ENCODE measurements at regions not wholly inside any gene's neighbourhood (a gene's known extent, or its start where the extent isn't known, plus 50 kb on each side); places are given as distances from the start of the nearest gene placed in this dataset.

DNA sequence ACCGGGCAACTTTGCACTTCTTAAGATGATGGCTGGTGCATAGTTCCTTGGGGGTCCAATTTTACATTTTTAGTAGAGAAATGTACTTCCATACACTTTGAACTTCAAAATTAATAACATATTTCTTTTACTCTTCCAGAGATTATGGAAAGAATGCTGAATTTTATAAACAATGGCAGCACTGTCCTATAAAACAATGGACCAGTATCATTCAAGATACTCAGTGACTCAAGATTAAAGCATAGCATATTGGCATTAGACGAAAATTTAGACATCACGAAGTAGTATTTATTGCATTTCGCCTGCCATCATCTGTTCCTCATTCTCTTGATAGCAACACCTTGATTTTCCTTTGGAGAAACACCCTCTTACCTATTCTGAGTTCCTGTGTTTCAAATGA is 118.3 kb upstream of the ATF7IP start:
- peaks cover 0 to 3% (median 0%) of the 10 kb centered on the region in 6 donors for H3K36me3 ChIP-seq
- no peaks in the 10 kb centered on the region for H3K27me3 ChIP-seq (replicated peaks in 1 of 7)
- peaks cover 7 to 26% (median 23%) of the 10 kb centered on the region in 8 donors for H3K9me3 ChIP-seq
- TF ChIP-seq, protein P1, sequence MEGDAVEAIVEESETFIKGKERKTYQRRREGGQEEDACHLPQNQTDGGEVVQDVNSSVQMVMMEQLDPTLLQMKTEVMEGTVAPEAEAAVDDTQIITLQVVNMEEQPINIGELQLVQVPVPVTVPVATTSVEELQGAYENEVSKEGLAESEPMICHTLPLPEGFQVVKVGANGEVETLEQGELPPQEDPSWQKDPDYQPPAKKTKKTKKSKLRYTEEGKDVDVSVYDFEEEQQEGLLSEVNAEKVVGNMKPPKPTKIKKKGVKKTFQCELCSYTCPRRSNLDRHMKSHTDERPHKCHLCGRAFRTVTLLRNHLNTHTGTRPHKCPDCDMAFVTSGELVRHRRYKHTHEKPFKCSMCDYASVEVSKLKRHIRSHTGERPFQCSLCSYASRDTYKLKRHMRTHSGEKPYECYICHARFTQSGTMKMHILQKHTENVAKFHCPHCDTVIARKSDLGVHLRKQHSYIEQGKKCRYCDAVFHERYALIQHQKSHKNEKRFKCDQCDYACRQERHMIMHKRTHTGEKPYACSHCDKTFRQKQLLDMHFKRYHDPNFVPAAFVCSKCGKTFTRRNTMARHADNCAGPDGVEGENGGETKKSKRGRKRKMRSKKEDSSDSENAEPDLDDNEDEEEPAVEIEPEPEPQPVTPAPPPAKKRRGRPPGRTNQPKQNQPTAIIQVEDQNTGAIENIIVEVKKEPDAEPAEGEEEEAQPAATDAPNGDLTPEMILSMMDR (IDR thresholded peaks at IDR 0.05 in 8 of 11, conservative IDR thresholded peaks at IDR 0.05 in 3 of 11) = no peak
- TF ChIP-seq POLR2AphosphoS5 (IDR thresholded peaks at IDR 0.05) (no peak), POLR2A (IDR thresholded peaks at IDR 0.05) (no peak)
- DNase-seq = no peak
- intact Hi-C loops (cut with DNase I; ENCODE audit: low total_unique reads) = no loop called here
- peaks cover 0 to 34% (median 6%) of the 10 kb centered on the region in 6 donors for H3K4me1 ChIP-seq
- H3K27ac ChIP-seq = no peak overlapping the region
- H3K4me3 ChIP-seq = no peak overlapping the region
- WGBS, 5 donors = 94 to 98% (median 97%) methylated on average over 4 of the region's 4 CpGs

DNA sequence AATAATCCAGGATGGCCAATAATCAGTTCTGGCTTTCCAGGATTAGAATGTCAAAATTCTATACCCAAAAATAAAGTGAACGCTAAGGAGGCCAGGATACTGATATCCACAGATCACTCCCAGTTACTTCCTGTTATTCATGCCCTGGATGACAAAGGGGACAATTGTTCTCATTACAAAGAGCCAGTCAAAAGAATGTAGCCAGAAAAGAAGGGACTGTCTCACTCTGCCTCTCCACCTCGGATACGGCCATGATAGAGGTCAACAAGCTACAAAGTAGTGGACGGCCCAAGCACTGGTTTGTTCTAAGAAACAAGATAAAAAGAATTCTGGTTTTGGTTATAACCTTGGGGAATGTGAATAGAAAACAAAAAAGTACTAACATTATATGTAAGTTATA is 116.1 kb upstream of the ATF7IP start:
- Histone ChIP-seq H3K4me3 (no peak overlapping the region), H3K27ac (peak overlapping the region in 1 of 8 donors; percentile 4), H3K27me3 (replicated peaks in 1 of 7) (no peaks in the 10 kb centered on the region), H3K36me3 (no peaks in the 10 kb centered on the region), H3K4me1 (peaks cover 0 to 47% (median 6%) of the 10 kb centered on the region in 6 donors), H3K9me3 (peaks cover 0 to 4% (median 1%) of the 10 kb centered on the region in 8 donors)
- intact Hi-C loops (cut with DNase I; ENCODE audit: low total_unique reads) = no loop called here
- TF ChIP-seq, protein P1 (IDR thresholded peaks at IDR 0.05 in 8 of 11, conservative IDR thresholded peaks at IDR 0.05 in 3 of 11) = no peak
- TF ChIP-seq POLR2A (IDR thresholded peaks at IDR 0.05) (no peak), POLR2AphosphoS5 (IDR thresholded peaks at IDR 0.05) (no peak)
- 56 to 75% (median 66%) methylated on average over 4 of the region's 4 CpGs for WGBS, 5 donors
- no peak for DNase-seq

DNA sequence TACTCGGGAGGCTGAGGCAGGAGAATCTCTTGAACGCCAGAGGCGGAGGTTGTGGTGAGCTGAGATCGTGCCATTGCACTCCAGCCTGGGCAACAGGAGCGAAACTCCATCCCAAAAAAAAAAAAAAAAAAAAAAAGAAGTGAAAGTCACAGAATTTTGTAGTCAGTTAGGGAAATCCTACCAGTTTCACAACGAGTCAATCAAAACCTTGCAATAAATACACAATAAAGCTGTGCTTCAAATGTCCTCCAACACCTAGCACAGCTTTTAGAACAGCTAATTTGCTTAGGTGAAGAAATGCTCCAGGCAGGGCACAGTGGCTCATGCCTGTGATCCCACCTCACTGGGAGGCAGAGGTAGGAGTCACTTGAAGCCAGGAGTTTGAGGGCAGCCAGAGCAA is 112.8 kb upstream of the ATF7IP start:
- Histone ChIP-seq H3K4me1 (peaks cover 13 to 64% (median 29%) of the 10 kb centered on the region in 6 donors), H3K4me3 (no peak overlapping the region), H3K9me3 (no peaks in the 10 kb centered on the region), H3K36me3 (no peaks in the 10 kb centered on the region), H3K27ac (peak overlapping the region in 3 of 8 donors; percentile 21 to 47 (median 47)), H3K27me3 (replicated peaks in 1 of 7) (no peaks in the 10 kb centered on the region)
- WGBS, 5 donors = 72 to 79% (median 77%) methylated on average over 6 of the region's 6 CpGs
- intact Hi-C loops (cut with DNase I; ENCODE audit: low total_unique reads) = no loop called here
- TF ChIP-seq, protein P1 (IDR thresholded peaks at IDR 0.05 in 8 of 11, conservative IDR thresholded peaks at IDR 0.05 in 3 of 11) = no peak
- no peak for TF ChIP-seq POLR2AphosphoS5 (IDR thresholded peaks at IDR 0.05)
- TF ChIP-seq POLR2A (IDR thresholded peaks at IDR 0.05) = no peak
- DNase-seq = no peak

DNA sequence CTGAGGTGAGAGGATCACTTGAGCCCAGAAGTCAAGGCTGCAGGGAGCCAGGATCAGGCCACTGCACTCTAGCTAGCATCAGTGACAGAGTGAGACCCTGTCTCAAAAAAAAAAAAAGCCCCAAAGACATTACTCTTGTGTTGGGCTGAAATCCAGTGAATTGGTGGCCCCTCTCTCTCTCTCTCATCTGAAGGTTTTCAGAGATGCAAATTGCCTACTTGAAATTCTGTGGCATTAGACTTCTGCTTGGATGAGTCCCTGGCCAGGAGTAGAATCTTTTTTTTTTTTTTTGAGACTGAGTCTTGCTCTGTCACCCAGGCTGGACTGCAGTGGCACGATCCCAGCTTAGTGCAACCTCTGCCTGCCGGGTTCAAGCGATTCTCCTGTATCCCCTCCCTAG is 112.0 kb upstream of the ATF7IP start:
- 80 to 91% (median 88%) methylated on average over 3 of the region's 3 CpGs for WGBS, 5 donors

More for the DNA sequence above, 112.0 kb upstream of the ATF7IP start:
- no peak overlapping the region for H3K27ac ChIP-seq
- intact Hi-C loops (cut with DNase I; ENCODE audit: low total_unique reads) = no loop called here
- peaks cover 19 to 72% (median 37%) of the 10 kb centered on the region in 6 donors for H3K4me1 ChIP-seq
- no peaks in the 10 kb centered on the region for H3K27me3 ChIP-seq (replicated peaks in 1 of 7)
- H3K36me3 ChIP-seq = no peaks in the 10 kb centered on the region
- peaks cover 0 to 5% (median 0%) of the 10 kb centered on the region in 8 donors for H3K9me3 ChIP-seq
- no peak overlapping the region for H3K4me3 ChIP-seq
- TF ChIP-seq POLR2AphosphoS5 (IDR thresholded peaks at IDR 0.05) (no peak), POLR2A (IDR thresholded peaks at IDR 0.05) (no peak)
- TF ChIP-seq, protein P1 (IDR thresholded peaks at IDR 0.05 in 8 of 11, conservative IDR thresholded peaks at IDR 0.05 in 3 of 11) = no peak
- DNase-seq = no peak

Measured in spleen (tissue), 11 donors.